A549 (cell line): ENCODE measurements at regions not wholly inside any gene's neighbourhood (a gene's known extent, or its start where the extent isn't known, plus 50 kb on each side); places are given as distances from the start of the nearest gene placed in this dataset.

ENCODE experiments used
- BHLHE40 ChIP-seq: IDR thresholded peaks from 2 replicates; pipeline ENCODE4 v1.6.1; 2012; ENCODE audit warnings: low read depth, low read length, inconsistent platforms
- CHD2 ChIP-seq: fragments of 150-350 bp; IDR thresholded peaks from 2 replicates; pipeline ENCODE4 v1.6.1; 2014; ENCODE audit warnings: low read length; ENCODE audit not compliant: partially characterized antibody
- EP300 ChIP-seq, 2 experiments: fragments of >200 bp; sonication (Bioruptor Twin); formaldehyde crosslinking; IDR thresholded peaks; 2 replicates in 1 of 2; 3 replicates in 1 of 2; pipeline ENCODE4 v1.6.1; 2016 to 2017
- NPAS2 ChIP-seq: fragments of 250-450 bp; sonication (Bioruptor Pico); IDR thresholded peaks from 2 replicates; pipeline ENCODE4 v1.8.0; 2022; ENCODE audit warnings: mild to moderate bottlenecking, moderate library complexity, borderline replicate concordance
- POLR2A ChIP-seq: IDR thresholded peaks from 2 replicates; pipeline ENCODE4 v1.6.1; 2012; ENCODE audit warnings: mild to moderate bottlenecking, low read length
- RAD21 ChIP-seq, 2 experiments: fragments of >200 bp in 1 of 2; sonication (Bioruptor Twin) in 1 of 2; formaldehyde crosslinking in 1 of 2; IDR thresholded peaks in 1 of 2; conservative IDR thresholded peaks in 1 of 2; 2 replicates in 1 of 2; 3 replicates in 1 of 2; pipeline ENCODE4 v1.6.1; 2012 to 2018; ENCODE audit warnings: inconsistent platforms in 1 of 2
- RCOR1 ChIP-seq: fragments of 150-350 bp; IDR thresholded peaks from 2 replicates; pipeline ENCODE4 v1.6.1; 2014; ENCODE audit warnings: antibody characterized with exemption, low read length, low read depth
- REST ChIP-seq: fragments of 200-600 bp; sonication (generic); IDR thresholded peaks from 2 replicates; pipeline ENCODE4 v1.6.1; 2016; ENCODE audit warnings: antibody characterized with exemption, mild to moderate bottlenecking, moderate library complexity
- SMC3 ChIP-seq: fragments of >200 bp; sonication (Bioruptor Twin); formaldehyde crosslinking; IDR thresholded peaks from 3 replicates; pipeline ENCODE4 v1.6.1; 2018; ENCODE audit warnings: inconsistent platforms
- TFCP2L1 ChIP-seq: fragments of 250-450 bp; sonication (Bioruptor Pico); IDR thresholded peaks from 2 replicates; pipeline ENCODE4 v1.5.0; 2021; ENCODE audit warnings: mild to moderate bottlenecking
- TF ChIP-seq, protein P1 (sequence below): fragments of >200 bp; sonication (Bioruptor Twin); formaldehyde crosslinking; IDR thresholded peaks from 3 replicates; pipeline ENCODE4 v1.5.1; 2016
- TF ChIP-seq, protein P2 (sequence below): fragments of 450-650 bp; IDR thresholded peaks from 2 replicates; pipeline ENCODE4 v1.6.1; 2014; ENCODE audit warnings: antibody characterized with exemption
- TF ChIP-seq, protein P3 (sequence below): IDR thresholded peaks from 2 replicates; pipeline ENCODE4 v1.6.1; 2012
- TF ChIP-seq, protein P4 (sequence below): IDR thresholded peaks from 2 replicates; pipeline ENCODE4 v1.6.1; 2012

DNA sequence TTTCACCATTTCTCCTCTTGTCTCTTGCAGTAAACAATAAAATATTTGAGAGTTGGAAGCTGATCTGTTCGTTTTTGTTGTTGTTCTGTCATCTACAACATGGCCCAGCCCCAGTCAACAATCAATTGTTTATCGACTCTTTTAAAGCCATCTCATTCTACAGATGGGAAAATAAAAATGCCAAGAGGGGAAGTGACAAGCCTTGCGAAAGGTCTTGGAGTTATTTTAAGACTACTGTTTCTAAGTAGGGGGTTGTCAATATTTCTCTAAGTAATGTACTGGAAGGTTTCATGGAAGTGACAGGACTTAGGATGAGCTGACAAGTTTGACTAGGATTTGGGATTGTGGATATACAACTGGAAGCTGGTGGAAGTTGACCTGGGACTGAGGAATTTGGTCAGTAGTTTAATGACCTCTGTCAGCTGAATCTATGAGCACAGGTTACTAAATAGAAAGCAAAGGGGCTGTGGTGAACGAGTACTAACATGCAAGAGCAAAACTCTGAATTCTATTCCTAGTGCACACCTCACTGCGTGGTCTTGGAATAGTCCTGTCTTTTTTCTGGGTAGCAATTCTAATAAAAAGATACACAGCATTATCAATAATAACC, 57.5 kb upstream of the ADRB2 start:
- TF ChIP-seq, protein P1, sequence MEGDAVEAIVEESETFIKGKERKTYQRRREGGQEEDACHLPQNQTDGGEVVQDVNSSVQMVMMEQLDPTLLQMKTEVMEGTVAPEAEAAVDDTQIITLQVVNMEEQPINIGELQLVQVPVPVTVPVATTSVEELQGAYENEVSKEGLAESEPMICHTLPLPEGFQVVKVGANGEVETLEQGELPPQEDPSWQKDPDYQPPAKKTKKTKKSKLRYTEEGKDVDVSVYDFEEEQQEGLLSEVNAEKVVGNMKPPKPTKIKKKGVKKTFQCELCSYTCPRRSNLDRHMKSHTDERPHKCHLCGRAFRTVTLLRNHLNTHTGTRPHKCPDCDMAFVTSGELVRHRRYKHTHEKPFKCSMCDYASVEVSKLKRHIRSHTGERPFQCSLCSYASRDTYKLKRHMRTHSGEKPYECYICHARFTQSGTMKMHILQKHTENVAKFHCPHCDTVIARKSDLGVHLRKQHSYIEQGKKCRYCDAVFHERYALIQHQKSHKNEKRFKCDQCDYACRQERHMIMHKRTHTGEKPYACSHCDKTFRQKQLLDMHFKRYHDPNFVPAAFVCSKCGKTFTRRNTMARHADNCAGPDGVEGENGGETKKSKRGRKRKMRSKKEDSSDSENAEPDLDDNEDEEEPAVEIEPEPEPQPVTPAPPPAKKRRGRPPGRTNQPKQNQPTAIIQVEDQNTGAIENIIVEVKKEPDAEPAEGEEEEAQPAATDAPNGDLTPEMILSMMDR: no peak
- TF ChIP-seq POLR2A (no peak), SMC3 (no peak), EP300 (IDR thresholded peaks at IDR 0.05) (no peak), CHD2 (no peak), RAD21 (conservative IDR thresholded peaks at IDR 0.05 in 1 of 2, IDR thresholded peaks at IDR 0.05 in 1 of 2) (no peak), REST (no peak), NPAS2 (CRISPR knock-in tag) (no peak), BHLHE40 (no peak), RCOR1 (no peak), TFCP2L1 (CRISPR knock-in tag) (no peak)
- TF ChIP-seq, protein P2, sequence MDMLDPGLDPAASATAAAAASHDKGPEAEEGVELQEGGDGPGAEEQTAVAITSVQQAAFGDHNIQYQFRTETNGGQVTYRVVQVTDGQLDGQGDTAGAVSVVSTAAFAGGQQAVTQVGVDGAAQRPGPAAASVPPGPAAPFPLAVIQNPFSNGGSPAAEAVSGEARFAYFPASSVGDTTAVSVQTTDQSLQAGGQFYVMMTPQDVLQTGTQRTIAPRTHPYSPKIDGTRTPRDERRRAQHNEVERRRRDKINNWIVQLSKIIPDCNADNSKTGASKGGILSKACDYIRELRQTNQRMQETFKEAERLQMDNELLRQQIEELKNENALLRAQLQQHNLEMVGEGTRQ: no peak
- TF ChIP-seq, protein P3, sequence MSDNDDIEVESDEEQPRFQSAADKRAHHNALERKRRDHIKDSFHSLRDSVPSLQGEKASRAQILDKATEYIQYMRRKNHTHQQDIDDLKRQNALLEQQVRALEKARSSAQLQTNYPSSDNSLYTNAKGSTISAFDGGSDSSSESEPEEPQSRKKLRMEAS: no peak
- TF ChIP-seq, protein P4, sequence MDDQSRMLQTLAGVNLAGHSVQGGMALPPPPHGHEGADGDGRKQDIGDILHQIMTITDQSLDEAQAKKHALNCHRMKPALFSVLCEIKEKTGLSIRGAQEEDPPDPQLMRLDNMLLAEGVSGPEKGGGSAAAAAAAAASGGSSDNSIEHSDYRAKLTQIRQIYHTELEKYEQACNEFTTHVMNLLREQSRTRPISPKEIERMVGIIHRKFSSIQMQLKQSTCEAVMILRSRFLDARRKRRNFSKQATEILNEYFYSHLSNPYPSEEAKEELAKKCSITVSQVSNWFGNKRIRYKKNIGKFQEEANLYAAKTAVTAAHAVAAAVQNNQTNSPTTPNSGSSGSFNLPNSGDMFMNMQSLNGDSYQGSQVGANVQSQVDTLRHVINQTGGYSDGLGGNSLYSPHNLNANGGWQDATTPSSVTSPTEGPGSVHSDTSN: no peak
